PC-9 (cell line): ENCODE measurements at regions not wholly inside any gene's neighbourhood (a gene's known extent, or its start where the extent isn't known, plus 50 kb on each side); places are given as distances from the start of the nearest gene placed in this dataset.

ENCODE experiments used
- BruUV-seq: library from RNA; stranded (reverse); fragments of 400-500 nt; replicated peaks from 2 replicates; lab custom pipeline; 2021; lab: Mats Ljungman, UMichigan
- CTCF ChIA-PET: fragments of 300-600 bp; sonication (Branson Sonifier 250); formaldehyde crosslinking; loops from one replicate; lab custom pipeline; 2022; ENCODE audit warnings: antibody characterized with exemption; lab: Charles Lee
- POLR2A ChIA-PET: fragments of 300-600 bp; sonication (Branson Sonifier 250); formaldehyde crosslinking; loops from one replicate; lab custom pipeline; 2022; ENCODE audit warnings: antibody characterized with exemption; ENCODE audit not compliant: unreplicated experiment; lab: Charles Lee
- DNase-seq, 2 experiments: peaks; one replicate each; pipeline versions ENCODE4 v3.0.0 to v3.0.0-alpha.2; 2015 to 2022; ENCODE audit warnings: mixed read lengths in 1 of 2
- H2AFZ ChIP-seq: fragments of 200-600 bp; sonication (generic); 2 replicates; pipeline ENCODE4 v1.8.1; 2017; ENCODE audit warnings: antibody characterized with exemption
- H3F3A ChIP-seq: fragments of 200-600 bp; sonication (generic); 2 replicates; pipeline ENCODE4 v1.8.1; 2017; ENCODE audit warnings: antibody characterized with exemption, mild to moderate bottlenecking, low read depth; ENCODE audit not compliant: insufficient read depth
- H3K27ac ChIP-seq: fragments of 200-600 bp; sonication (generic); 2 replicates; pipeline ENCODE4 v1.6.1; 2016; ENCODE audit warnings: mixed run types
- H3K27me3 ChIP-seq: fragments of 200-600 bp; sonication (generic); 2 replicates; pipeline ENCODE4 v1.6.1; 2016; ENCODE audit warnings: low read depth, mixed run types; ENCODE audit not compliant: insufficient read depth
- H3K36me3 ChIP-seq: fragments of 200-600 bp; sonication (generic); 2 replicates; pipeline ENCODE4 v1.6.1; 2016; ENCODE audit warnings: low read depth, mixed run types
- H3K4me1 ChIP-seq: fragments of 200-600 bp; sonication (generic); replicated peaks from 2 replicates; pipeline ENCODE4 v1.6.1; 2016; ENCODE audit warnings: mixed run types; ENCODE audit not compliant: insufficient read depth
- H3K4me2 ChIP-seq: fragments of 200-600 bp; sonication (generic); 2 replicates; pipeline ENCODE4 v1.6.1; 2017; ENCODE audit warnings: mixed run types
- H3K4me3 ChIP-seq: fragments of 200-600 bp; sonication (generic); 2 replicates; pipeline ENCODE4 v1.6.1; 2016; ENCODE audit warnings: mixed run types
- H3K79me2 ChIP-seq: fragments of 200-600 bp; sonication (generic); 2 replicates; pipeline ENCODE4 v1.6.1; 2017; ENCODE audit warnings: low read depth, mixed run types
- H3K9me2 ChIP-seq: fragments of 200-600 bp; sonication (generic); 2 replicates; pipeline ENCODE4 v1.8.1; 2017; ENCODE audit warnings: mild to moderate bottlenecking; ENCODE audit not compliant: insufficient read depth
- H3K9me3 ChIP-seq: fragments of 200-600 bp; sonication (generic); 2 replicates; pipeline ENCODE4 v1.8.1; 2016; ENCODE audit warnings: low read depth; ENCODE audit not compliant: insufficient read depth
- H4K20me1 ChIP-seq: fragments of 200-600 bp; sonication (generic); 2 replicates; pipeline ENCODE4 v1.8.1; 2017; ENCODE audit not compliant: insufficient read depth
- CTCF ChIP-seq: fragments of 200-600 bp; sonication (generic); conservative IDR thresholded peaks from 2 replicates; pipeline ENCODE4 v1.6.1; 2017; ENCODE audit warnings: mixed run types, antibody characterized with exemption, mild to moderate bottlenecking, moderate library complexity
- EZH2 ChIP-seq: fragments of 200-600 bp; sonication (generic); IDR thresholded peaks from 2 replicates; pipeline ENCODE4 v1.8.0; 2017; ENCODE audit warnings: antibody characterized with exemption, low read depth
- intact Hi-C: fragments of 100-400 bp; cut with micrococcal nuclease; formaldehyde crosslinking; loops from one replicate; pipeline ENCODE4 v1.10.0; 2022; ENCODE audit not compliant: unreplicated experiment

- POLR2A ChIA-PET: no interaction called here
- Histone ChIP-seq H2AFZ (no peak overlapping the region), H3K36me3 (no peaks in the 10 kb centered on the region), H3K9me3 (peaks cover 5% of the 10 kb centered on the region; the same call in 1 of the 2 replicates), H4K20me1 (no peaks in the 10 kb centered on the region), H3K27ac (no peak overlapping the region), H3K4me2 (no peak overlapping the region), H3K4me1 (no peaks in the 10 kb centered on the region), H3F3A (no peaks in the 10 kb centered on the region), H3K79me2 (no peaks in the 10 kb centered on the region), H3K9me2 (no peaks in the 10 kb centered on the region), H3K4me3 (no peak overlapping the region), H3K27me3 (no peaks in the 10 kb centered on the region)
- TF ChIP-seq EZH2: no peak
- TF ChIP-seq CTCF: no peak
- BruUV-seq: no TSS peak
- CTCF ChIA-PET: no interaction called here
- intact Hi-C loops: no loop called here
- DNase-seq: no peak
Measured at GRCh38 chr22:47775191-47775590, 1012.7 kb downstream of the TBC1D22A start.

- no peak for DNase-seq
- H3K79me2 ChIP-seq: no peaks in the 10 kb centered on the region
- H3K9me3 ChIP-seq: peaks cover 5% of the 10 kb centered on the region; the same call in 1 of the 2 replicates
- H4K20me1 ChIP-seq: no peaks in the 10 kb centered on the region
- no peak overlapping the region for H3K27ac ChIP-seq
- H3K4me3 ChIP-seq: no peak overlapping the region
- CTCF ChIA-PET: no interaction called here
- H3K4me1 ChIP-seq: no peaks in the 10 kb centered on the region
- no peak for TF ChIP-seq EZH2
- no peak for TF ChIP-seq CTCF
- no peak overlapping the region for H2AFZ ChIP-seq
- H3F3A ChIP-seq: no peaks in the 10 kb centered on the region
- intact Hi-C loops: no loop called here
- no peaks in the 10 kb centered on the region for H3K9me2 ChIP-seq
- BruUV-seq: no TSS peak
- no peak overlapping the region for H3K4me2 ChIP-seq
- POLR2A ChIA-PET: no interaction called here
- no peaks in the 10 kb centered on the region for H3K36me3 ChIP-seq
- no peaks in the 10 kb centered on the region for H3K27me3 ChIP-seq
Measured at GRCh38 chr22:47773635-47774034, 1011.2 kb downstream of the TBC1D22A start.

GRCh38 chr22:47772864-47773263 is 1010.4 kb downstream of the TBC1D22A start:
- DNase-seq: no peak
- Histone ChIP-seq H4K20me1 (no peaks in the 10 kb centered on the region), H3F3A (no peaks in the 10 kb centered on the region), H3K4me1 (no peaks in the 10 kb centered on the region), H3K4me3 (no peak overlapping the region), H3K9me3 (peaks cover 5% of the 10 kb centered on the region; the same call in 1 of the 2 replicates), H3K27me3 (no peaks in the 10 kb centered on the region), H3K4me2 (no peak overlapping the region), H3K79me2 (no peaks in the 10 kb centered on the region), H3K27ac (no peak overlapping the region), H3K9me2 (no peaks in the 10 kb centered on the region), H2AFZ (no peak overlapping the region), H3K36me3 (no peaks in the 10 kb centered on the region)
- ChIA-PET CTCF (no interaction called here), POLR2A (no interaction called here)
- no TSS peak for BruUV-seq
- no peak for TF ChIP-seq EZH2
- TF ChIP-seq CTCF: no peak
- intact Hi-C loops: no loop called here
